H1 (cell line): ENCODE measurements at regions not wholly inside any gene's neighbourhood (a gene's known extent, or its start where the extent isn't known, plus 50 kb on each side); places are given as distances from the start of the nearest gene placed in this dataset.

Source experiments
- JUND ChIP-seq: IDR thresholded peaks from 2 replicates; pipeline ENCODE4 v1.6.1; 2011; ENCODE audit warnings: mild to moderate bottlenecking, improper control_type of control experiment, low read length
- RFX5 ChIP-seq: IDR thresholded peaks from 2 replicates; pipeline ENCODE4 v1.6.1; 2011; ENCODE audit warnings: low read depth, low read length, improper control_type of control experiment, borderline replicate concordance
- RNF2 ChIP-seq: fragments of 200-900, 300-1000 bp; sonication (generic); IDR thresholded peaks from 2 replicates; pipeline ENCODE4 v1.7.1; 2016; ENCODE audit warnings: borderline replicate concordance, low read depth, mild to moderate bottlenecking, antibody characterized with exemption, low read length; ENCODE audit not compliant: poor library complexity, severe bottlenecking; ENCODE audit errors: missing control alignments
- SP2 ChIP-seq: IDR thresholded peaks from 2 replicates; pipeline ENCODE4 v1.6.1; 2012; ENCODE audit warnings: mild to moderate bottlenecking, low read length, inconsistent platforms
- TCF12 ChIP-seq: IDR thresholded peaks from 2 replicates; pipeline ENCODE4 v1.6.1; 2011; ENCODE audit warnings: low read depth, mild to moderate bottlenecking, low read length
- YY1 ChIP-seq: IDR thresholded peaks from 2 replicates; pipeline ENCODE4 v1.6.1; 2011; ENCODE audit warnings: low read depth, mild to moderate bottlenecking, low read length

GRCh38 chr1:238112952-238113621 lies 222.4 kb upstream of the ZP4 start (continued):
- no peak for TF ChIP-seq TCF12
- TF ChIP-seq JUND, result no peak
- no peak for TF ChIP-seq YY1
- TF ChIP-seq RNF2, result no peak
- TF ChIP-seq RFX5, result no peak
- TF ChIP-seq SP2, result no peak
